Lung (tissue), 11 donors: ENCODE measurements at regions not wholly inside any gene's neighbourhood (a gene's known extent, or its start where the extent isn't known, plus 50 kb on each side); places are given as distances from the start of the nearest gene placed in this dataset.

Source experiments
- ATAC-seq: fragments of 200-7000 bp; cut with Tn5 transposase; one replicate; pipeline ENCODE4 v1.9.1; 2020; ENCODE audit warnings: moderate number of reproducible peaks; ENCODE audit not compliant: insufficient read depth, low FRiP score
- DNase-seq, 3 donors: peaks; one replicate each; pipeline ENCODE4 v3.0.0-alpha.2; 2013 to 2017
- H3K27ac ChIP-seq, 2 donors: one replicate each; pipeline ENCODE4 v1.5.1; 2013; ENCODE audit warnings: mild to moderate bottlenecking in 2 of 2, moderate library complexity in 2 of 2, control low read depth in 1 of 2, inconsistent platforms in 1 of 2, low read depth in 1 of 2, low read length in 1 of 2
- H3K27me3 ChIP-seq, 3 donors: one replicate each; pipeline ENCODE4 v1.5.1; 2013; ENCODE audit warnings: low read length in 2 of 3; ENCODE audit not compliant: control insufficient read depth in 3 of 3, insufficient read depth in 3 of 3
- H3K36me3 ChIP-seq, 4 donors: one replicate each; pipeline ENCODE4 v1.5.1; 2013; ENCODE audit warnings: low read length in 4 of 4, mild to moderate bottlenecking in 1 of 4, moderate library complexity in 1 of 4; ENCODE audit not compliant: control insufficient read depth in 4 of 4, insufficient read depth in 4 of 4
- H3K4me1 ChIP-seq, 5 donors: one replicate each; pipeline ENCODE4 v1.5.1; 2013; ENCODE audit warnings: low read length in 5 of 5, mild to moderate bottlenecking in 2 of 5, moderate library complexity in 1 of 5; ENCODE audit not compliant: control insufficient read depth in 5 of 5, insufficient read depth in 5 of 5
- H3K4me3 ChIP-seq: one replicate; pipeline ENCODE4 v1.5.1; 2013; ENCODE audit warnings: mild to moderate bottlenecking, control low read depth, moderate library complexity
- H3K9ac ChIP-seq, 2 donors: one replicate each; pipeline ENCODE4 v1.5.1; 2013; ENCODE audit warnings: low read length in 2 of 2, control low read depth in 1 of 2; ENCODE audit not compliant: insufficient read depth in 1 of 2
- H3K9me3 ChIP-seq, 4 donors: one replicate each; pipeline ENCODE4 v1.5.1; 2013; ENCODE audit warnings: low read length in 3 of 4, mild to moderate bottlenecking in 1 of 4, moderate library complexity in 1 of 4; ENCODE audit not compliant: control insufficient read depth in 4 of 4, insufficient read depth in 3 of 4
- CTCF ChIP-seq: IDR thresholded peaks from 2 replicates; pipeline ENCODE4 v1.5.1; 2012; ENCODE audit warnings: mild to moderate bottlenecking; ENCODE audit errors: control extremely low read depth, extremely low read depth
- WGBS, 2 donors: extraction: QIAGEN DNeasy Blood & Tissue Kit; methylation state at CpG; one replicate each; pipeline ENCODE4 v1.1.7; 2013; 5-methylcytosine and 5-hydroxymethylcytosine counted together
- donor health status: control.
- donor health status: control.
- donor health status: Bipolar disorder and iron deficiency.
- donor health status: healthy.
- donor health status: DM: yes; HTN: yes; CAD: no.

- Histone ChIP-seq H3K27me3 (no peaks in the 10 kb centered on the region), H3K9ac (no peak overlapping the region), H3K9me3 (peaks cover 0 to 5% (median 0%) of the 10 kb centered on the region in 4 donors), H3K4me1 (no peaks in the 10 kb centered on the region), H3K4me3 (no peak overlapping the region), H3K27ac (no peak overlapping the region), H3K36me3 (no peaks in the 10 kb centered on the region)
- DNase-seq (no peak), ATAC-seq (no peak)
- TF ChIP-seq CTCF, result no peak
Measured at GRCh38 chrX:1027680-1028079, 184.8 kb downstream of the CRLF2 start.

GRCh38 chrX:1027133-1027532 lies 185.3 kb downstream of the CRLF2 start:
- WGBS, 2 donors, result 39 to 66% methylated on average over 18 of the region's 18 CpGs
- DNase-seq, result no peak
- TF ChIP-seq CTCF, result no peak

GRCh38 chrX:1026263-1027015 lies 186.0 kb downstream of the CRLF2 start:
- 21 to 46% methylated on average over 13 of the region's 13 CpGs for WGBS, 2 donors
- Histone ChIP-seq H3K9me3 (peaks cover 0 to 5% (median 1%) of the 10 kb centered on the region in 4 donors), H3K36me3 (no peaks in the 10 kb centered on the region), H3K27ac (no peak overlapping the region), H3K27me3 (no peaks in the 10 kb centered on the region), H3K4me1 (no peaks in the 10 kb centered on the region), H3K9ac (no peak overlapping the region), H3K4me3 (no peak overlapping the region)
- ATAC-seq (no peak), DNase-seq (no peak)
- no peak for TF ChIP-seq CTCF

More at GRCh38 chrX:1027133-1027532, 185.3 kb downstream of the CRLF2 start:
- no peak for ATAC-seq
- Histone ChIP-seq H3K9ac (no peak overlapping the region), H3K27ac (no peak overlapping the region), H3K36me3 (no peaks in the 10 kb centered on the region), H3K4me1 (no peaks in the 10 kb centered on the region), H3K9me3 (peaks cover 0 to 5% (median 0%) of the 10 kb centered on the region in 4 donors), H3K4me3 (no peak overlapping the region), H3K27me3 (no peaks in the 10 kb centered on the region)

GRCh38 chrX:1025413-1025812 lies 187.0 kb downstream of the CRLF2 start:
- H3K9ac ChIP-seq, result no peak overlapping the region
- ATAC-seq (no peak), DNase-seq (no peak)
- no peak overlapping the region for H3K4me3 ChIP-seq
- H3K27ac ChIP-seq, result no peak overlapping the region
- H3K36me3 ChIP-seq, result no peaks in the 10 kb centered on the region
- TF ChIP-seq CTCF, result no peak
- H3K27me3 ChIP-seq, result no peaks in the 10 kb centered on the region
- WGBS, 2 donors, result 48 to 73% methylated on average over 11 of the region's 11 CpGs
- H3K4me1 ChIP-seq, result no peaks in the 10 kb centered on the region
- H3K9me3 ChIP-seq, result peaks cover 2 to 12% (median 5%) of the 10 kb centered on the region in 4 donors
